Body of pancreas (tissue), 4 donors: ENCODE measurements at regions not wholly inside any gene's neighbourhood (a gene's known extent, or its start where the extent isn't known, plus 50 kb on each side); places are given as distances from the start of the nearest gene placed in this dataset.

Source experiments
- POLR2A ChIP-seq, 3 donors: fragments of 450-650 bp; IDR thresholded peaks; one replicate each; pipeline ENCODE4 v1.6.1; 2016; ENCODE audit warnings: antibody characterized with exemption in 3 of 3, mild to moderate bottlenecking in 2 of 3
- TF ChIP-seq, protein P1 (sequence below), 7 experiments: fragments of 450-650 bp in 4 of 7; fragments of 200-600 bp in 3 of 7; sonication (generic) in 3 of 7; IDR thresholded peaks; one replicate each; pipeline ENCODE4 v1.5.1; 2016 to 2019; ENCODE audit warnings: antibody characterized with exemption in 7 of 7

DNA sequence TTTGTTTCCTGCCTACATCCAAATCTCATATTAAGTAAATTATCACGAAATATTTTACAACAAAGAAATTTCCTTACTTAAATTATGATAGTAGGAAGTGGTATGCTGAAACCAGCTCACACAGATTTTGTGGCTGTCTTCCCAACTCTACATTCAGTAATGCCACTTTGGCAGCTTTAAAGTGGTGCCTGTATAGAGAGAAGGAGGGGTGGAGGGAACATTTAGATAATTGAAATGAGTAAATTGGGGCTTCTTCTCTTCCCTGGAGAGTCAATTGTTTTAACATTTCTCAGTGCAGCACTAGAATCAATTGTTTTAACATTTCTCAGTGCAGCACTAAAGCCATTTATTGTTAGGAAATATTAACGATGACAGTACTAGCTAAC, 1323.1 kb downstream of the PCDH7 start:
- TF ChIP-seq, protein P1, sequence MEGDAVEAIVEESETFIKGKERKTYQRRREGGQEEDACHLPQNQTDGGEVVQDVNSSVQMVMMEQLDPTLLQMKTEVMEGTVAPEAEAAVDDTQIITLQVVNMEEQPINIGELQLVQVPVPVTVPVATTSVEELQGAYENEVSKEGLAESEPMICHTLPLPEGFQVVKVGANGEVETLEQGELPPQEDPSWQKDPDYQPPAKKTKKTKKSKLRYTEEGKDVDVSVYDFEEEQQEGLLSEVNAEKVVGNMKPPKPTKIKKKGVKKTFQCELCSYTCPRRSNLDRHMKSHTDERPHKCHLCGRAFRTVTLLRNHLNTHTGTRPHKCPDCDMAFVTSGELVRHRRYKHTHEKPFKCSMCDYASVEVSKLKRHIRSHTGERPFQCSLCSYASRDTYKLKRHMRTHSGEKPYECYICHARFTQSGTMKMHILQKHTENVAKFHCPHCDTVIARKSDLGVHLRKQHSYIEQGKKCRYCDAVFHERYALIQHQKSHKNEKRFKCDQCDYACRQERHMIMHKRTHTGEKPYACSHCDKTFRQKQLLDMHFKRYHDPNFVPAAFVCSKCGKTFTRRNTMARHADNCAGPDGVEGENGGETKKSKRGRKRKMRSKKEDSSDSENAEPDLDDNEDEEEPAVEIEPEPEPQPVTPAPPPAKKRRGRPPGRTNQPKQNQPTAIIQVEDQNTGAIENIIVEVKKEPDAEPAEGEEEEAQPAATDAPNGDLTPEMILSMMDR (IDR thresholded peaks at IDR 0.05) = no peak
- no peak for TF ChIP-seq POLR2A (IDR thresholded peaks at IDR 0.05)
